Large intestine (tissue), 3 donors: ENCODE measurements at regions not wholly inside any gene's neighbourhood (a gene's known extent, or its start where the extent isn't known, plus 50 kb on each side); places are given as distances from the start of the nearest gene placed in this dataset.

Experiments used
- DNase-seq, 2 donors: peaks; one replicate each; pipeline versions ENCODE4 v3.0.0 to v3.0.0-alpha.2; 2013
- H3K27ac ChIP-seq: one replicate; pipeline ENCODE4 v1.5.1; 2013; ENCODE audit warnings: low read length
- H3K27me3 ChIP-seq: 2 replicates; pipeline ENCODE4 v1.6.1; 2013; ENCODE audit warnings: low read length; ENCODE audit not compliant: control insufficient read depth, insufficient read depth
- H3K36me3 ChIP-seq: 2 replicates; pipeline ENCODE4 v1.6.1; 2013; ENCODE audit warnings: low read length; ENCODE audit not compliant: control insufficient read depth, insufficient read depth
- H3K4me1 ChIP-seq: one replicate; pipeline ENCODE4 v1.6.1; 2013; ENCODE audit warnings: low read length; ENCODE audit not compliant: control insufficient read depth, insufficient read depth
- H3K4me3 ChIP-seq: one replicate; pipeline ENCODE4 v1.5.1; 2013; ENCODE audit warnings: low read length
- H3K9me3 ChIP-seq: one replicate; pipeline ENCODE4 v1.6.1; 2013; ENCODE audit warnings: mild to moderate bottlenecking, low read depth, low read length, moderate library complexity; ENCODE audit not compliant: control insufficient read depth
- WGBS: methylation state at CpG from one replicate; pipeline ENCODE4 v1.1.5; 2013; ENCODE audit warnings: low lambda C conversion rate; ENCODE audit not compliant: insufficient coverage; 5-methylcytosine and 5-hydroxymethylcytosine counted together

- Histone ChIP-seq H3K4me1 (no peaks in the 10 kb centered on the region), H3K36me3 (no peaks in the 10 kb centered on the region), H3K27me3 (no peaks in the 10 kb centered on the region), H3K9me3 (no peaks in the 10 kb centered on the region), H3K27ac (no peak overlapping the region), H3K4me3 (no peak overlapping the region)
- DNase-seq = peak; percentile 19 to 50
- WGBS = 33% methylated on average over 1 of the region's 4 CpGs
Observed at GRCh38 chr2:147363181-147363580, 481.6 kb upstream of the ACVR2A start.

- DNase-seq = no peak
- H3K36me3 ChIP-seq = no peaks in the 10 kb centered on the region
- H3K9me3 ChIP-seq = no peaks in the 10 kb centered on the region
- H3K4me1 ChIP-seq = no peaks in the 10 kb centered on the region
- H3K4me3 ChIP-seq = no peak overlapping the region
- no CpG with 5 or more reads among the region's 1 CpG for WGBS
- no peak overlapping the region for H3K27ac ChIP-seq
- no peaks in the 10 kb centered on the region for H3K27me3 ChIP-seq
Observed at GRCh38 chr2:147358375-147358774, 486.5 kb upstream of the ACVR2A start.

DNA sequence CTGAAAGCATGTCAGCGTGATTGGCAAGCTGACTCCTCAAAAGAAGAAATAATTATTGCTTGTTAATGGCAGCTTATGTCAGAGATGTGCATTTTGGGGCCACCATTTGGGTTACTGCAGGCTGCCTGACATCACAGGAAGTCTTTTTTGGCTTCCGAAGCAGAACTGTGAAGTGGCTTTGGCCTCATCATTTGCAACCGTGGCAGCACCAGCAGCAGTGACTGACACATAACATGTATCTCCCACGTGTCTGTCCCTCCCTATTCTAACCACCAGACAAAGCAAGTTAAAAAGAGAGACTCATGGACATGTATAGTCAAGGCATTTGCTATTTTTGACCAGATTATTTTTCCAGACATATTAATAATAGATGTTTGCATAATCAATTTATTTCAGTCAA is 488.7 kb upstream of the ACVR2A start:
- no peak for DNase-seq
- Histone ChIP-seq H3K4me1 (no peaks in the 10 kb centered on the region), H3K27me3 (no peaks in the 10 kb centered on the region), H3K36me3 (no peaks in the 10 kb centered on the region), H3K4me3 (no peak overlapping the region), H3K9me3 (no peaks in the 10 kb centered on the region), H3K27ac (no peak overlapping the region)
- WGBS = no CpG with 5 or more reads among the region's 4 CpGs

DNA sequence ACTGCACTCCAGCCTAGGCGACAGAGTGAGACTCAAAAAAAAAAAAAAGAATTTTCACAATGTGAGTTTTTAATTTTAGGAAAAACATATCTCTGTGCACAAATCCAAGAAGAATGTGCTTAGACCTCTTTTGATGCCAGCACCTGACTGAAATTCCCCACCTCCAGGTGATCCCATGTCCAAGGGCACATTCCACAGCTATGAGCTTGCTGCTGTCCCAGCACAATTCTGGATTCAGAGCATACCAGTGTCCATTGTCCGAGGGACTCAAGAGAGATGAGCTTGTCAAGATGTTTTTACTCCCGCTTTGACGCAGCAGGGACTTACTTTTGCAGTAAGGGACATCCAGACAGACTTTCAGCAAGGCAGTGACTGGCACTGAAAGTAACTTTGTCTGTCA is 489.1 kb upstream of the ACVR2A start:
- no peak overlapping the region for H3K4me3 ChIP-seq
- no peak overlapping the region for H3K27ac ChIP-seq
- WGBS = no CpG with 5 or more reads among the region's 4 CpGs
- DNase-seq = no peak
- H3K27me3 ChIP-seq = no peaks in the 10 kb centered on the region
- no peaks in the 10 kb centered on the region for H3K36me3 ChIP-seq
- H3K4me1 ChIP-seq = no peaks in the 10 kb centered on the region
- no peaks in the 10 kb centered on the region for H3K9me3 ChIP-seq

- no peaks in the 10 kb centered on the region for H3K27me3 ChIP-seq
- no peak overlapping the region for H3K4me3 ChIP-seq
- no peak overlapping the region for H3K27ac ChIP-seq
- H3K4me1 ChIP-seq = no peaks in the 10 kb centered on the region
- H3K36me3 ChIP-seq = no peaks in the 10 kb centered on the region
- DNase-seq = no peak
- no peaks in the 10 kb centered on the region for H3K9me3 ChIP-seq
Observed at GRCh38 chr2:147353072-147353381, 491.8 kb upstream of the ACVR2A start.

DNA sequence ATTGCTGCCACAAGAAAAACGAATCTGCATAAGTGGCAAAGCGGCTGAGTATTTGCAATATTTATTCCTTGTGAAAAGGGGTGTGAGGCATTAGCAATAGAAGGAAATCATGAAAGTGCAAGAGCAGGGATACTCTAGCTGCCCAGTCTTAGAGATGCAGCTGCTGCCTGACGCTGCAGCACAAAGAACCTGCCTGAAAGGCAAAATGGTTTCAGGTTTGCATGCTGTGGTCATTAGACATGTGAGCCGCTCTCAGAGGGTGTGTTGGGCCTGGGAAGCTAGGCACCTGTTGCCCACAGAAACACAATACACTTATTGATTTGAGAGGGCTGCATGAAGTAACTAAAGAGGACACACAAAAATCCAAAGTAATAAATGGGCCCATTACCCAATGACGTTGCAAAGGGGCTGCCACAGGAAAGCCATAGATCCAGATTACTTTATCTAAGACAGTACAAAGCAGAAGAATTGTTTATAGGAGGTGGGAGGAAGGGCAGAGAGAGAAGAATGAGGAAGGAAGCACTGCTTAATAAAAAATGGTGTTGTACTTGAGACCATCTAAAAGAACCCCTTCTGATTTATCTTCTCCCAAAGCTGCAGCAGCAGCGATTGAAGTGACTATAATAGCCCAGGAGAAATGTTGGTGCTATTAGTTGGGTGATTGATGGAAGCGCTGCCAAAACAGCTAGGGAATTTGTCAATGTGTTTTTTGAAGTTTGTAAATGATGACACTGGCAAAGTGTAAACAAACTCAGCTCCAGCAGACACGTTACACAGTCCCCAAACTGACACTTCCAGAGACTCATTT is 492.4 kb upstream of the ACVR2A start:
- no peak for DNase-seq
- Histone ChIP-seq H3K27ac (no peak overlapping the region), H3K36me3 (no peaks in the 10 kb centered on the region), H3K4me1 (no peaks in the 10 kb centered on the region), H3K4me3 (no peak overlapping the region), H3K9me3 (no peaks in the 10 kb centered on the region), H3K27me3 (no peaks in the 10 kb centered on the region)
- 71% methylated on average over 1 of the region's 8 CpGs for WGBS

DNA sequence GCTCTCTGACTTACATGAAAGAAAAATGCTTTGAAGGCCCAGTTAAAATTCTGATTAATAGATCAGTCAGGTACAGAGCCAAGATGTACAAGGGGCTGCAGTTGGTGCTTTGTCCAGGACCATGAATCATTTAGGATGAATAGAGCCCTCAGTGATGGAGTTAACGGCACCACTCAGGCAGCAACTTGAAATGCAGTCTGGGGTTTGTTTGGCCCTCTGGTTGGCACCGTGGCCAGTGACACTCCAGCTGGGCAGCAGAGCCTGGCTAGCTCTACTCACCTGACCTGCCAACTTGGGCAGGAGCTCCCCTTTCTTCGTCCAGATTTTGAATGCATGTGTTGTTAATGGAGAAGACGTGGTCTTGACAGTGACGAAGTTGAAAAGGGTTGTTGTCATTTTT is 493.0 kb upstream of the ACVR2A start:
- no peaks in the 10 kb centered on the region for H3K27me3 ChIP-seq
- H3K9me3 ChIP-seq = no peaks in the 10 kb centered on the region
- DNase-seq = no peak
- H3K4me1 ChIP-seq = no peaks in the 10 kb centered on the region
- H3K36me3 ChIP-seq = no peaks in the 10 kb centered on the region
- WGBS = 96% methylated on average over 3 of the region's 5 CpGs
- H3K27ac ChIP-seq = no peak overlapping the region
- no peak overlapping the region for H3K4me3 ChIP-seq

DNA sequence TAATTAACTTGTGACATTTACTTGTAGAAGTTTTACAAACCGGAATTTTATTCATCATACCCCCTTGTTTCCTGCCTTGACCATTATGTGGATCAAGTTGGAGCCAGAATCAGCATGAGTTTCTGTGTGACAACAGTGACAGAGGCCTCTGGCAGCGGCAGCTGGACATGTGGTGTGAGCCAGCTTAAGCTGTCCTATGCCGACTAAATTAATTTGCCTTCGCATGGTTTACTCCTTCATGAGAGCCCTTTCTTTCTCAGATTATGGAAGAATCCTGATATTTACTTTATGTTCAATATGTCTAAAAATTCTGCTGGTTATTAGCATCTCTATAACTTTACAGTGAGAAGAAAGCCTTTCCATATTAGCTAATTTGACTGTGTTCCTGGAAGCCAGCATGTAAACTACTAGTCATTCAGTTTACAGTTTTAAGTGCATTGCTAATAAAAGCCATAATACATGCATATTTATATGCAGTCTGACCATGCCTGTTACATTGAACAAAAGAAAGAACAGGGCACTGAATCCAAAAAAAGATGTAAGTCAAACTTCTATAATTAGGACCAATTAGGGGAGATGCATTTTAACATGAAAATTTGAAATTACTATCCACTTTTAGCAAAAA is 495.8 kb upstream of the ACVR2A start:
- H3K9me3 ChIP-seq = no peaks in the 10 kb centered on the region
- 82% methylated on average over 2 of the region's 4 CpGs for WGBS
- H3K27me3 ChIP-seq = no peaks in the 10 kb centered on the region
- H3K4me1 ChIP-seq = no peaks in the 10 kb centered on the region
- no peak overlapping the region for H3K4me3 ChIP-seq
- H3K27ac ChIP-seq = no peak overlapping the region
- no peaks in the 10 kb centered on the region for H3K36me3 ChIP-seq
- no peak for DNase-seq

DNA sequence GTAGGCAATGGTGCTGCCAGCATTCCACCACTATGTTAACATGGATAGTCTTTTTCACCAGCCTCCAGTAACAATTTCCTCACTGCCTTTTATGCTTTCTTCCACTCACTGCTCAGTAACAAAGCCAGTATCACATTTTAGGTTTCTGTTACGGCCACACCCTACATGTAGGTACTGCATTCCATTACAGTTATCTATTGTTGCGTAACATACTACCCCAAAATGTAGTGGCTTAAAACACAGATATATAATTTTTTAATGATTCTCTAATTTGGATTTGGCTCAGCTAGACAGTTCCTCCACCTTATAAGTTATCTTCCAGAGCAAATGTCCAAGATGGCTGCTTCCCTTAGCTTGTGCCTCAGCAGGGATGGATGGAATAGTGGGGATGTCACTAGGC is 498.7 kb upstream of the ACVR2A start:
- Histone ChIP-seq H3K9me3 (no peaks in the 10 kb centered on the region), H3K36me3 (no peaks in the 10 kb centered on the region), H3K4me1 (no peaks in the 10 kb centered on the region), H3K4me3 (no peak overlapping the region), H3K27ac (no peak overlapping the region), H3K27me3 (no peaks in the 10 kb centered on the region)
- no peak for DNase-seq
- WGBS = no CpG with 5 or more reads among the region's 2 CpGs

DNA sequence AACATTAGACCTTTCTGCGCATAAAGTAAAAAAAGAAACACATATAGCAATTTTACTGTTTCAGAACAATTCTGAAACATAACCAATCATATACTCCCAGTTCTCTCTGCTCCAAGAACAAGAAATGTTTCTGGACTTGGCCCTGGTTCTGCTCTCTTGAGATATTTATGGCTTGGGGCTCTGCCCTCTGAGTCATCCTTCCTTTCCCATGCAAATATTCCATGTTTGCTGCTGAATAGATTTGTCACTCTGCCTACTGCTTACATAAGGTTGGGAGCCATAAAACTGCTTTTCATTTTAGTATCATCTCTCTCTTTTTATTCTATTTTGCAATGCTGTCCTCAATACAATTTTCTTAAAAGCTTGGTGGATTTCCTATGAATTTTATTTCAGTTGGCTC is 499.6 kb upstream of the ACVR2A start:
- no peak overlapping the region for H3K4me3 ChIP-seq
- no peaks in the 10 kb centered on the region for H3K36me3 ChIP-seq
- no peaks in the 10 kb centered on the region for H3K27me3 ChIP-seq
- no peaks in the 10 kb centered on the region for H3K9me3 ChIP-seq
- no peak overlapping the region for H3K27ac ChIP-seq
- WGBS = no CpG with 5 or more reads among the region's 1 CpG
- no peaks in the 10 kb centered on the region for H3K4me1 ChIP-seq
- peak in 1 of 2 donors; percentile 14 for DNase-seq

DNA sequence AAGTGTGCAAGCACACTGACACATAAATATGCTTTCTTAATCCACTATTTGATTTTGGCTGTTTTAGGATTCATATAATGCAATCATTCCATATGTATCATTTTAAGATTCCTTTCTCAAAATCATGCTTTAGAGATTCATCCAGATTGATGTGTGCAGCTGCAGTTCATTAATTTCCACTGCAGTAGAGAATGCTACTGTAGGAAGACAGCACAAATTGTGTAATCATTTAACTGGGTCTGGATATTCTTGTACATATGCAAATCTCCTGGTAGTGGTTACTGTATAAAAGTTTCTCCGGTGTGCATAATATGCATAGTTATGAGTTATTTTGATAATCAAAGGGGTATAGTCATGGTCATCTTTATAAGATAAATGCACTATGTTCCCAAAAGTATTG is 502.5 kb upstream of the ACVR2A start:
- no peak for DNase-seq
- Histone ChIP-seq H3K9me3 (no peaks in the 10 kb centered on the region), H3K36me3 (no peaks in the 10 kb centered on the region), H3K27ac (no peak overlapping the region), H3K27me3 (no peaks in the 10 kb centered on the region), H3K4me1 (no peaks in the 10 kb centered on the region), H3K4me3 (no peak overlapping the region)
- WGBS = no CpG with 5 or more reads among the region's 1 CpG
